ENCODE measurements at regions not wholly inside any gene's neighbourhood (a gene's known extent, or its start where the extent isn't known, plus 50 kb on each side); places are given as distances from the start of the nearest gene placed in this dataset.

DNA sequence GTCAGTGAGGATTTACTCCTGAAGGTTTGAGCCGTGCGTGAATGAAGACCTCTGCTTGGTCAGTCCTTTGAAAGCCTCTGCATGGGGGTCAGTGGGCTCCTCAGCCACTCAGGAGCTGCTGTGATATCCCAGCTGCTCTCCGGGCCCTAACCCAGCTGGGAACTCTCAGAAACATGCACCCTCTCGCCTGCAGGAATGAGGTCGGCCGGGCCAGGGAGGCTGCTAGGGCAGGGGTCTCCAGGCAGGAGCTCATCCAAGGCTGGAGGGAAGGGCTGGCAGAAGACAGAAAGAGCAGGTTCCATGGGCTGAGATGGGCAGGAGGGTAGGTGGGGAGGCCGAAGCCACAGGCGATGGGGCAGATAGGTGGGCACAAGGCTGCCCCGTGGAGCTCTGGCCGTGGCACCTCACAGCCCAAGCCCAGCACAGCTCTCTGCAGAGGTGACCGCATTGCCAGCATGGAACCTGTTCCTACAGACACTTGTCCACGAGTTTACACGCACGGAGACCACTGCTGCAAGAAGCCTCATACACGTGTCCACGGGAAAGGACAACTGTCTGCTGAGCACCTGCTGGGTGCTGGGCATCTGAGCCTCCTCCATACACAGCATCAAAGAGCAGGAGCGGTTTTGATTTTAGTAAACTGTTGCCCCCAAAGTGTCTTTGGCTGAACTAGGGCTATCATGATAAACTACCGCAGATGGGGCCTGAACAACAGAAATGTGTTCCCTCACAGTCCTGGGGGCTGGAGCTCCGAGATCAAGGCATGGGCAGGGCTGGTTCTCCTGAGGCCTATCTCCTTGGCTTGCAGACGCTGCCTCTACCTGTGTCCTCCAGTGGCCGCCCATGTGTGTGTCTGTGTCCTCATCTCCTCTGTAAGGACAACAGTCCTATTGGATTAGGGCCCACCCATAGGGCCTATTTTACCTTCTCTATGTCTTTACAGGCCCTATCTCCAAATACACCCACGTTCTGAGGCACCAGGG is 85.2 kb upstream of the ADAMTS2 start:
- no peak for TF ChIP-seq POLR2A (IDR thresholded peaks at IDR 0.05)
- TF ChIP-seq, protein P1, sequence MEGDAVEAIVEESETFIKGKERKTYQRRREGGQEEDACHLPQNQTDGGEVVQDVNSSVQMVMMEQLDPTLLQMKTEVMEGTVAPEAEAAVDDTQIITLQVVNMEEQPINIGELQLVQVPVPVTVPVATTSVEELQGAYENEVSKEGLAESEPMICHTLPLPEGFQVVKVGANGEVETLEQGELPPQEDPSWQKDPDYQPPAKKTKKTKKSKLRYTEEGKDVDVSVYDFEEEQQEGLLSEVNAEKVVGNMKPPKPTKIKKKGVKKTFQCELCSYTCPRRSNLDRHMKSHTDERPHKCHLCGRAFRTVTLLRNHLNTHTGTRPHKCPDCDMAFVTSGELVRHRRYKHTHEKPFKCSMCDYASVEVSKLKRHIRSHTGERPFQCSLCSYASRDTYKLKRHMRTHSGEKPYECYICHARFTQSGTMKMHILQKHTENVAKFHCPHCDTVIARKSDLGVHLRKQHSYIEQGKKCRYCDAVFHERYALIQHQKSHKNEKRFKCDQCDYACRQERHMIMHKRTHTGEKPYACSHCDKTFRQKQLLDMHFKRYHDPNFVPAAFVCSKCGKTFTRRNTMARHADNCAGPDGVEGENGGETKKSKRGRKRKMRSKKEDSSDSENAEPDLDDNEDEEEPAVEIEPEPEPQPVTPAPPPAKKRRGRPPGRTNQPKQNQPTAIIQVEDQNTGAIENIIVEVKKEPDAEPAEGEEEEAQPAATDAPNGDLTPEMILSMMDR (IDR thresholded peaks at IDR 0.05 in 8 of 11, conservative IDR thresholded peaks at IDR 0.05 in 3 of 11): no peak
- no peak for TF ChIP-seq POLR2AphosphoS5 (IDR thresholded peaks at IDR 0.05)

All from spleen (tissue), 7 donors.